ENCODE measurements at regions not wholly inside any gene's neighbourhood (a gene's known extent, or its start where the extent isn't known, plus 50 kb on each side); places are given as distances from the start of the nearest gene placed in this dataset.
"Not testable (repeated sequence)": the region's sequence is repeated elsewhere in the genome, so short reads cannot be mapped to it uniquely, and the experiment has no call there.

GRCh38 chr17:46440665-46441064, 71.6 kb upstream of the LRRC37A2 start:
- not testable (repeated sequence) for TF ChIP-seq ELF4 (CRISPR knock-in tag; IDR thresholded peaks at IDR 0.05; ENCODE audit: low read depth); ZNF121 (CRISPR knock-in tag; IDR thresholded peaks at IDR 0.05); NR2C2 (CRISPR knock-in tag; IDR thresholded peaks at IDR 0.05); JUN (CRISPR knock-in tag; IDR thresholded peaks at IDR 0.05); NR1H2 (CRISPR knock-in tag; IDR thresholded peaks at IDR 0.05)
- TF ChIP-seq, protein P1, sequence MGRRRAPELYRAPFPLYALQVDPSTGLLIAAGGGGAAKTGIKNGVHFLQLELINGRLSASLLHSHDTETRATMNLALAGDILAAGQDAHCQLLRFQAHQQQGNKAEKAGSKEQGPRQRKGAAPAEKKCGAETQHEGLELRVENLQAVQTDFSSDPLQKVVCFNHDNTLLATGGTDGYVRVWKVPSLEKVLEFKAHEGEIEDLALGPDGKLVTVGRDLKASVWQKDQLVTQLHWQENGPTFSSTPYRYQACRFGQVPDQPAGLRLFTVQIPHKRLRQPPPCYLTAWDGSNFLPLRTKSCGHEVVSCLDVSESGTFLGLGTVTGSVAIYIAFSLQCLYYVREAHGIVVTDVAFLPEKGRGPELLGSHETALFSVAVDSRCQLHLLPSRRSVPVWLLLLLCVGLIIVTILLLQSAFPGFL (CRISPR knock-in tag; IDR thresholded peaks at IDR 0.05; ENCODE audit: borderline replicate concordance), result not testable (repeated sequence)
- TF ChIP-seq, protein P2, sequence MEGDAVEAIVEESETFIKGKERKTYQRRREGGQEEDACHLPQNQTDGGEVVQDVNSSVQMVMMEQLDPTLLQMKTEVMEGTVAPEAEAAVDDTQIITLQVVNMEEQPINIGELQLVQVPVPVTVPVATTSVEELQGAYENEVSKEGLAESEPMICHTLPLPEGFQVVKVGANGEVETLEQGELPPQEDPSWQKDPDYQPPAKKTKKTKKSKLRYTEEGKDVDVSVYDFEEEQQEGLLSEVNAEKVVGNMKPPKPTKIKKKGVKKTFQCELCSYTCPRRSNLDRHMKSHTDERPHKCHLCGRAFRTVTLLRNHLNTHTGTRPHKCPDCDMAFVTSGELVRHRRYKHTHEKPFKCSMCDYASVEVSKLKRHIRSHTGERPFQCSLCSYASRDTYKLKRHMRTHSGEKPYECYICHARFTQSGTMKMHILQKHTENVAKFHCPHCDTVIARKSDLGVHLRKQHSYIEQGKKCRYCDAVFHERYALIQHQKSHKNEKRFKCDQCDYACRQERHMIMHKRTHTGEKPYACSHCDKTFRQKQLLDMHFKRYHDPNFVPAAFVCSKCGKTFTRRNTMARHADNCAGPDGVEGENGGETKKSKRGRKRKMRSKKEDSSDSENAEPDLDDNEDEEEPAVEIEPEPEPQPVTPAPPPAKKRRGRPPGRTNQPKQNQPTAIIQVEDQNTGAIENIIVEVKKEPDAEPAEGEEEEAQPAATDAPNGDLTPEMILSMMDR (IDR thresholded peaks at IDR 0.05), result not testable (repeated sequence)
- TF ChIP-seq, protein P3, sequence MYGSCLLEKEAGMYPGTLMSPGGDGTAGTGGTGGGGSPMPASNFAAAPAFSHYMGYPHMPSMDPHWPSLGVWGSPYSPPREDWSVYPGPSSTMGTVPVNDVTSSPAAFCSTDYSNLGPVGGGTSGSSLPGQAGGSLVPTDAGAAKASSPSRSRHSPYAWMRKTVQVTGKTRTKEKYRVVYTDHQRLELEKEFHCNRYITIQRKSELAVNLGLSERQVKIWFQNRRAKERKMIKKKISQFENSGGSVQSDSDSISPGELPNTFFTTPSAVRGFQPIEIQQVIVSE (CRISPR knock-in tag; IDR thresholded peaks at IDR 0.05; ENCODE audit: borderline replicate concordance), result not testable (repeated sequence)
- TF ChIP-seq, protein P4, sequence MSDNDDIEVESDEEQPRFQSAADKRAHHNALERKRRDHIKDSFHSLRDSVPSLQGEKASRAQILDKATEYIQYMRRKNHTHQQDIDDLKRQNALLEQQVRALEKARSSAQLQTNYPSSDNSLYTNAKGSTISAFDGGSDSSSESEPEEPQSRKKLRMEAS (CRISPR knock-in tag; IDR thresholded peaks at IDR 0.05), result not testable (repeated sequence)

All from WTC11 (cell line).